A673 (cell line): ENCODE measurements at regions not wholly inside any gene's neighbourhood (a gene's known extent, or its start where the extent isn't known, plus 50 kb on each side); places are given as distances from the start of the nearest gene placed in this dataset.

Source experiments
- CTCF ChIP-seq: fragments of 300-800, 200-600 bp; sonication (generic); conservative IDR thresholded peaks from 2 replicates; pipeline ENCODE4 v1.5.1; 2017; ENCODE audit warnings: low read depth, mild to moderate bottlenecking, antibody characterized with exemption, low read length, moderate library complexity, mixed read lengths
- EZH2 ChIP-seq: fragments of 200-600 bp; sonication (generic); IDR thresholded peaks from 2 replicates; pipeline ENCODE4 v1.6.1; 2017; ENCODE audit warnings: borderline replicate concordance, low read depth, mild to moderate bottlenecking, mixed read lengths, antibody characterized with exemption, low read length; ENCODE audit not compliant: poor library complexity, severe bottlenecking

- TF ChIP-seq EZH2 (no peak), CTCF (no peak)
These were observed 480.3 kb downstream of the BCL11A start for GRCh38 chr2:60073201-60073600.
